DOHH2 (cell line): ENCODE measurements at regions not wholly inside any gene's neighbourhood (a gene's known extent, or its start where the extent isn't known, plus 50 kb on each side); places are given as distances from the start of the nearest gene placed in this dataset.

ENCODE experiments used
- EZH2phosphoT487 ChIP-seq: fragments of 200-600 bp; sonication (generic); IDR thresholded peaks from 2 replicates; pipeline ENCODE4 v1.6.1; 2017; ENCODE audit warnings: borderline replicate concordance, mild to moderate bottlenecking, antibody characterized with exemption, low read length, moderate library complexity, mixed read lengths
- TF ChIP-seq, protein P1 (sequence below): fragments of 200-600 bp; sonication (generic); IDR thresholded peaks from one replicate; pipeline ENCODE4 v1.5.1; 2014; ENCODE audit warnings: antibody characterized with exemption, mild to moderate bottlenecking, low read depth, low read length; ENCODE audit not compliant: poor library complexity, severe bottlenecking

DNA sequence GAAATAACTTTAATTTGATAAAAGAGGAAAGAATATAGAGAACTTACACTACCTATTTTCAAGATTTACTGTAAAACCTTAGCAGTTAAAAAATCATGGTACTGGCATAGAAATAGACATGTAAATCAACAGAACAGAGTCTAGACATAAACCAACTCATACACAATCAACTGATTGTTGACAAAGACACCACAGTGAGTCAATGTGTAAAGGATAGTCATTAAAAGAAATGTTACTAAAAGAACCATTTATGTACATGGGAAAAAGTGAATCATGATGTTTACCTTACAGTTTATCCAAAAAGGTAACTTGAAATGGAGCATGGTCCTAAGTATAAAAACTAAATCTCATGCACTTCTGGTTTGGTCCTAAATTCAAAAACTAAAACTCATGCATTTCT, 847.4 kb downstream of the IGSF11 start:
- TF ChIP-seq, protein P1, sequence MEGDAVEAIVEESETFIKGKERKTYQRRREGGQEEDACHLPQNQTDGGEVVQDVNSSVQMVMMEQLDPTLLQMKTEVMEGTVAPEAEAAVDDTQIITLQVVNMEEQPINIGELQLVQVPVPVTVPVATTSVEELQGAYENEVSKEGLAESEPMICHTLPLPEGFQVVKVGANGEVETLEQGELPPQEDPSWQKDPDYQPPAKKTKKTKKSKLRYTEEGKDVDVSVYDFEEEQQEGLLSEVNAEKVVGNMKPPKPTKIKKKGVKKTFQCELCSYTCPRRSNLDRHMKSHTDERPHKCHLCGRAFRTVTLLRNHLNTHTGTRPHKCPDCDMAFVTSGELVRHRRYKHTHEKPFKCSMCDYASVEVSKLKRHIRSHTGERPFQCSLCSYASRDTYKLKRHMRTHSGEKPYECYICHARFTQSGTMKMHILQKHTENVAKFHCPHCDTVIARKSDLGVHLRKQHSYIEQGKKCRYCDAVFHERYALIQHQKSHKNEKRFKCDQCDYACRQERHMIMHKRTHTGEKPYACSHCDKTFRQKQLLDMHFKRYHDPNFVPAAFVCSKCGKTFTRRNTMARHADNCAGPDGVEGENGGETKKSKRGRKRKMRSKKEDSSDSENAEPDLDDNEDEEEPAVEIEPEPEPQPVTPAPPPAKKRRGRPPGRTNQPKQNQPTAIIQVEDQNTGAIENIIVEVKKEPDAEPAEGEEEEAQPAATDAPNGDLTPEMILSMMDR: no peak
- no peak for TF ChIP-seq EZH2phosphoT487
